ENCODE measurements at regions not wholly inside any gene's neighbourhood (a gene's known extent, or its start where the extent isn't known, plus 50 kb on each side); places are given as distances from the start of the nearest gene placed in this dataset.

DNA sequence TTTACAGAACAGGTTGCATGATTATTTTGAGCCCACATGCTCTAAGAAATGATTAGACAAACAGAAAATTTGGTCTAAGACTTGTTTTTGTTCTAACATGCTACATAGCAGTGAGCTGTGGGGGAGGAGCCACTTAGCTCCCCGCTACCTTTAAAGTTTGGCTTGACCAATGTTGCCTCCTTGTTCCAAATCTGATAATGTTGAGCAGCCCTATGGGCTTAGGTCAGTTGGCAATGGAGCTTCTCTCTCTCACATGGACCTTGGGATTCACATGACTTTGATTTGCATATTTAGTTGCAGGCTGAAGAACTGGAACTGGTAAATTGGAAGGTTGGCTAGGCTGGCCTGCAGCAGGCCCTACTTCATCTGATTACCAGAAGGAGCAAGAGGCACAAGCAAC is 116.4 kb downstream of the EBLN2 start:
- Mint-ChIP-seq H3K36me3 (no peaks in the 10 kb centered on the region), H3K27me3 (ENCODE audit: insufficient read depth, low read depth) (no peaks in the 10 kb centered on the region), H3K4me1 (no peaks in the 10 kb centered on the region), H3K4me3 (no peak overlapping the region), H3K27ac (no peak overlapping the region), H3K9me3 (no peaks in the 10 kb centered on the region)
- H3K79me2 ChIP-seq (ENCODE audit: low read depth): no peaks in the 10 kb centered on the region
- H2AFZ ChIP-seq (replicated peaks): no peak overlapping the region
- H3K27ac ChIP-seq: no peak overlapping the region
- H3K36me3 ChIP-seq: no peaks in the 10 kb centered on the region
- no peak overlapping the region for H3K9ac ChIP-seq
- peaks cover 6% of the 10 kb centered on the region for H3K4me1 ChIP-seq
- no peak for TF ChIP-seq EZH2phosphoT487 (IDR thresholded peaks at IDR 0.05)
- no peak for TF ChIP-seq EZH2 (IDR thresholded peaks at IDR 0.05)
- TF ChIP-seq, protein P1, sequence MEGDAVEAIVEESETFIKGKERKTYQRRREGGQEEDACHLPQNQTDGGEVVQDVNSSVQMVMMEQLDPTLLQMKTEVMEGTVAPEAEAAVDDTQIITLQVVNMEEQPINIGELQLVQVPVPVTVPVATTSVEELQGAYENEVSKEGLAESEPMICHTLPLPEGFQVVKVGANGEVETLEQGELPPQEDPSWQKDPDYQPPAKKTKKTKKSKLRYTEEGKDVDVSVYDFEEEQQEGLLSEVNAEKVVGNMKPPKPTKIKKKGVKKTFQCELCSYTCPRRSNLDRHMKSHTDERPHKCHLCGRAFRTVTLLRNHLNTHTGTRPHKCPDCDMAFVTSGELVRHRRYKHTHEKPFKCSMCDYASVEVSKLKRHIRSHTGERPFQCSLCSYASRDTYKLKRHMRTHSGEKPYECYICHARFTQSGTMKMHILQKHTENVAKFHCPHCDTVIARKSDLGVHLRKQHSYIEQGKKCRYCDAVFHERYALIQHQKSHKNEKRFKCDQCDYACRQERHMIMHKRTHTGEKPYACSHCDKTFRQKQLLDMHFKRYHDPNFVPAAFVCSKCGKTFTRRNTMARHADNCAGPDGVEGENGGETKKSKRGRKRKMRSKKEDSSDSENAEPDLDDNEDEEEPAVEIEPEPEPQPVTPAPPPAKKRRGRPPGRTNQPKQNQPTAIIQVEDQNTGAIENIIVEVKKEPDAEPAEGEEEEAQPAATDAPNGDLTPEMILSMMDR (IDR thresholded peaks at IDR 0.05): no peak
- H3K4me3 ChIP-seq: no peak overlapping the region
- DNase-seq (ENCODE audit: low spot score): no peak
- no peak overlapping the region for H3K4me2 ChIP-seq
- no peaks in the 10 kb centered on the region for H3K9me3 ChIP-seq (ENCODE audit: low read depth)
- H4K20me1 ChIP-seq (ENCODE audit: low read depth): no peaks in the 10 kb centered on the region
- H3F3A ChIP-seq (ENCODE audit: low read depth): no peaks in the 10 kb centered on the region
- no peaks in the 10 kb centered on the region for H3K27me3 ChIP-seq

DNA sequence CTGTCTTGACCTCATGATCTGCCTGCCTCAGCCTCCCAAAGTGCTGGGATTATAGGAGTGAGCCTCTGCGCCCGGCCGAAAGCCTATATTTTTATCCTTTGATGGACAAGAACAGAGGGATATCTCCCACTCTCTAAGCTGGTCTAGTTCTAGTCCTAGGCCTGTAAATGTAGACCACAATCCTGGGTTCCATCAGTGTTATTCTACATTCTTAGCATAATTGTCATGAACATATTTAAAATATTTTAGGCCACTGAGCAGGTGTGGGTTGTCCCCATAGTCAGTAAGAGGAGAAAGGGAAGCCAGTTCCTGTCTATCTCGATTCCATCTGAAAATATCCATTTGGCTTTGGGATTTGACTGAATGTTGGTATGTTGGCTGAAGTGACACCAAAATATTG is 118.1 kb downstream of the EBLN2 start:
- H2AFZ ChIP-seq (replicated peaks): no peak overlapping the region
- H3K79me2 ChIP-seq (ENCODE audit: low read depth): no peaks in the 10 kb centered on the region
- no peaks in the 10 kb centered on the region for H3K9me3 ChIP-seq (ENCODE audit: low read depth)
- Mint-ChIP-seq H3K36me3 (no peaks in the 10 kb centered on the region), H3K9me3 (no peaks in the 10 kb centered on the region), H3K27me3 (ENCODE audit: insufficient read depth, low read depth) (no peaks in the 10 kb centered on the region), H3K4me1 (no peaks in the 10 kb centered on the region), H3K4me3 (no peak overlapping the region), H3K27ac (no peak overlapping the region)
- H3K9ac ChIP-seq: no peak overlapping the region
- no peaks in the 10 kb centered on the region for H3F3A ChIP-seq (ENCODE audit: low read depth)
- H4K20me1 ChIP-seq (ENCODE audit: low read depth): no peaks in the 10 kb centered on the region
- peaks cover 6% of the 10 kb centered on the region for H3K4me1 ChIP-seq
- no peak overlapping the region for H3K27ac ChIP-seq
- no peak overlapping the region for H3K4me2 ChIP-seq
- no peaks in the 10 kb centered on the region for H3K36me3 ChIP-seq
- TF ChIP-seq EZH2 (IDR thresholded peaks at IDR 0.05) (no peak), EZH2phosphoT487 (IDR thresholded peaks at IDR 0.05) (no peak)
- TF ChIP-seq, protein P1 (IDR thresholded peaks at IDR 0.05): no peak
- no peak for DNase-seq (ENCODE audit: low spot score)
- H3K4me3 ChIP-seq: no peak overlapping the region
- no peaks in the 10 kb centered on the region for H3K27me3 ChIP-seq

DNA sequence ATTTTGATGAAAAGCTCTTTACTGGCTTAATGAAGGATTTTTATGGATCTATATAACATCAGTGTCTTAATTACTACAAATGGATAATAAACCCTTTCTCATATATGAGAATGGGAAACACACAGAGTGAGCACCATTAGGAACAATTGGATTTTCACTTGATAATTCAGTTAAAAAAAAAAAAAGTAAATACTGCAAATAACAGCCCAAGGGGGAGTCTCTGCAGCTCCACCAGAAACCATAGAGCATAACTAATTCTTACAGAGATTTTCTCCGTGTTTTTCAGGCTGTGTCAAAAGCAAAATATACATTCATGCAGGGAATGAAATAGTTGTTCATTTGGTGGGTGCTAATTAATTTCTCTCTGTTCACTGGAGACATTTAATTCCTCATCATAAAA is 125.3 kb downstream of the EBLN2 start:
- Mint-ChIP-seq H3K4me1 (peaks cover 6% of the 10 kb centered on the region), H3K27ac (no peak overlapping the region), H3K4me3 (no peak overlapping the region), H3K27me3 (ENCODE audit: insufficient read depth, low read depth) (no peaks in the 10 kb centered on the region), H3K9me3 (no peaks in the 10 kb centered on the region), H3K36me3 (no peaks in the 10 kb centered on the region)
- Histone ChIP-seq H3K4me1 (no peaks in the 10 kb centered on the region), H3F3A (ENCODE audit: low read depth) (no peaks in the 10 kb centered on the region), H3K4me2 (no peak overlapping the region), H3K4me3 (no peak overlapping the region), H3K79me2 (ENCODE audit: low read depth) (no peaks in the 10 kb centered on the region), H3K9ac (no peak overlapping the region), H3K27ac (no peak overlapping the region), H3K9me3 (ENCODE audit: low read depth) (no peaks in the 10 kb centered on the region), H4K20me1 (ENCODE audit: low read depth) (no peaks in the 10 kb centered on the region), H3K27me3 (no peaks in the 10 kb centered on the region), H3K36me3 (no peaks in the 10 kb centered on the region), H2AFZ (replicated peaks) (no peak overlapping the region)
- TF ChIP-seq EZH2 (IDR thresholded peaks at IDR 0.05) (no peak), EZH2phosphoT487 (IDR thresholded peaks at IDR 0.05) (no peak)
- DNase-seq (ENCODE audit: low spot score): no peak

DNA sequence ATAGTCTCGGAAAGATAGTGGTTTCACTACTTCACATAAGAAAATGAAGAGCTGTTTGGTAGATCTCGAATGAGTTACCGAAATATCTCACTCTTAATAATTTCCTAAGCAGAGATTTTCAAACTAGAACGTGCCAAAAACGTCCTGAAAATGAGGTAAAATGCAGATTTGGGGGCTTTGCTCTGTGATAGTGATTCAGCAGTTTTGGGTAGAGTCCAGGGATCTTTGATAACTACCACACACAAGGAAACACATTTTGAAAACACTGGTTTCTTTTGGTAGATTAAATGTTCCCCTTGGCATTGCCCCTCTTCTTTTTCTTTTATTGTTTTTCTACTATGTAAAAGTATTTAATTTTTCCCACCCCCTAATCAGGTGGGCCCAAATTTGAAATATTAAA is 125.9 kb downstream of the EBLN2 start:
- H3K27me3 ChIP-seq: no peaks in the 10 kb centered on the region
- no peaks in the 10 kb centered on the region for H3F3A ChIP-seq (ENCODE audit: low read depth)
- H3K4me1 Mint-ChIP-seq: peaks cover 6% of the 10 kb centered on the region
- H3K9me3 ChIP-seq (ENCODE audit: low read depth): no peaks in the 10 kb centered on the region
- no peaks in the 10 kb centered on the region for H3K36me3 ChIP-seq
- H4K20me1 ChIP-seq (ENCODE audit: low read depth): no peaks in the 10 kb centered on the region
- H3K9me3 Mint-ChIP-seq: no peaks in the 10 kb centered on the region
- H3K27ac ChIP-seq: no peak overlapping the region
- H3K9ac ChIP-seq: no peak overlapping the region
- no peaks in the 10 kb centered on the region for H3K36me3 Mint-ChIP-seq
- H3K4me1 ChIP-seq: no peaks in the 10 kb centered on the region
- TF ChIP-seq EZH2 (IDR thresholded peaks at IDR 0.05) (no peak), EZH2phosphoT487 (IDR thresholded peaks at IDR 0.05) (no peak)
- TF ChIP-seq, protein P1 (IDR thresholded peaks at IDR 0.05): no peak
- H3K27ac Mint-ChIP-seq: no peak overlapping the region
- H3K4me3 ChIP-seq: no peak overlapping the region
- H3K79me2 ChIP-seq (ENCODE audit: low read depth): no peaks in the 10 kb centered on the region
- no peak for DNase-seq (ENCODE audit: low spot score)
- H3K4me3 Mint-ChIP-seq: no peak overlapping the region
- no peaks in the 10 kb centered on the region for H3K27me3 Mint-ChIP-seq (ENCODE audit: insufficient read depth, low read depth)
- no peak overlapping the region for H2AFZ ChIP-seq (replicated peaks)
- H3K4me2 ChIP-seq: no peak overlapping the region

Measured in neural progenitor cell (in vitro differentiated cells).